Transverse colon (tissue), 4 donors: ENCODE measurements at regions not wholly inside any gene's neighbourhood (a gene's known extent, or its start where the extent isn't known, plus 50 kb on each side); places are given as distances from the start of the nearest gene placed in this dataset.

Experiments used
- DNase-seq: peaks from one replicate; pipeline ENCODE4 v3.0.0-alpha.2; 2019
- H3K27ac ChIP-seq, 4 donors: fragments of 200-600 bp; sonication (generic); 2 replicates each; pipeline ENCODE4 v1.5.1; 2016 to 2018; ENCODE audit warnings: inconsistent platforms in 4 of 4
- H3K27me3 ChIP-seq: fragments of 200-600 bp; sonication (generic); 2 replicates; pipeline ENCODE4 v1.5.1; 2017; ENCODE audit warnings: inconsistent platforms
- H3K36me3 ChIP-seq, 4 donors: fragments of 200-600 bp; sonication (generic); 2 replicates each; pipeline ENCODE4 v1.5.1; 2017 to 2019; ENCODE audit warnings: inconsistent platforms in 4 of 4
- H3K4me1 ChIP-seq, 4 donors: fragments of 200-600 bp; sonication (generic); 2 replicates each; pipeline ENCODE4 v1.5.1; 2017 to 2020; ENCODE audit warnings: inconsistent platforms in 4 of 4
- H3K4me3 ChIP-seq, 4 donors: fragments of 200-600 bp; sonication (generic); 1 replicate in 1 of 4; 2 replicates in 3 of 4; pipeline versions ENCODE4 v1.5.1 to v1.6.1; 2017 to 2019; ENCODE audit warnings: inconsistent platforms in 4 of 4
- H3K9me3 ChIP-seq, 2 donors: fragments of 200-600 bp; sonication (generic); 2 replicates each; pipeline ENCODE4 v1.5.1; 2017 to 2019; ENCODE audit warnings: inconsistent platforms in 2 of 2
- CTCF ChIP-seq, 5 experiments: fragments of 200-600 bp in 3 of 5; fragments of 450-650 bp in 2 of 5; sonication (generic) in 3 of 5; IDR thresholded peaks; 1 replicate in 2 of 5; 2 replicates in 3 of 5; pipeline ENCODE4 v1.5.1; 2016 to 2017; ENCODE audit warnings: antibody characterized with exemption in 5 of 5, inconsistent platforms in 3 of 5, mild to moderate bottlenecking in 2 of 5, moderate library complexity in 1 of 5
- EP300 ChIP-seq: sonication (generic); formaldehyde crosslinking; IDR thresholded peaks from one replicate; pipeline ENCODE4 v1.6.1; 2017; ENCODE audit warnings: antibody characterized with exemption, low read depth
- POLR2A ChIP-seq: fragments of 450-650 bp; IDR thresholded peaks from one replicate; pipeline ENCODE4 v1.6.1; 2016; ENCODE audit warnings: antibody characterized with exemption, mild to moderate bottlenecking, moderate library complexity
- POLR2AphosphoS5 ChIP-seq, 3 donors: sonication (generic); formaldehyde crosslinking; IDR thresholded peaks; one replicate each; pipeline ENCODE4 v1.6.1; 2016; ENCODE audit warnings: antibody characterized with exemption in 3 of 3
- WGBS, 2 donors: methylation state at CpG; one replicate each; pipeline ENCODE4 v1.1.5; 2018; ENCODE audit warnings: low coverage in 1 of 2; 5-methylcytosine and 5-hydroxymethylcytosine counted together
- in situ Hi-C, 4 donors: fragments of 200-750 bp; cut with MboI; loops; one replicate each; pipeline versions ENCODE4 v1.15.0 to v1.15.1; 2017; ENCODE audit warnings: low sequenced_read_pairs in 3 of 4, low pct_ligation_motif_present in 1 of 4, low pct_unique_long_range_greater_than_20kb in 1 of 4
- intact Hi-C: fragments of 100-400 bp; cut with DNase I; formaldehyde crosslinking; loops from one replicate; pipeline ENCODE4 v1.15.1; 2023; ENCODE audit warnings: low total_unique reads

- 71 to 76% methylated on average over 2 to 9 of the region's 9 CpGs for WGBS, 2 donors
- Histone ChIP-seq H3K4me3 (no peak overlapping the region), H3K9me3 (no peaks in the 10 kb centered on the region), H3K27ac (no peak overlapping the region), H3K4me1 (peaks cover 0 to 22% (median 12%) of the 10 kb centered on the region in 4 donors), H3K27me3 (no peaks in the 10 kb centered on the region), H3K36me3 (no peaks in the 10 kb centered on the region)
- intact Hi-C loops: no loop called here
- in situ Hi-C loops: no loop called here
- no peak for DNase-seq
- TF ChIP-seq POLR2A (no peak), EP300 (no peak), CTCF (IDR thresholded peaks at IDR 0.05) (no peak), POLR2AphosphoS5 (IDR thresholded peaks at IDR 0.05) (no peak)
These were observed 224.8 kb upstream of the HES1 start for GRCh38 chr3:193910886-193911738.

DNA sequence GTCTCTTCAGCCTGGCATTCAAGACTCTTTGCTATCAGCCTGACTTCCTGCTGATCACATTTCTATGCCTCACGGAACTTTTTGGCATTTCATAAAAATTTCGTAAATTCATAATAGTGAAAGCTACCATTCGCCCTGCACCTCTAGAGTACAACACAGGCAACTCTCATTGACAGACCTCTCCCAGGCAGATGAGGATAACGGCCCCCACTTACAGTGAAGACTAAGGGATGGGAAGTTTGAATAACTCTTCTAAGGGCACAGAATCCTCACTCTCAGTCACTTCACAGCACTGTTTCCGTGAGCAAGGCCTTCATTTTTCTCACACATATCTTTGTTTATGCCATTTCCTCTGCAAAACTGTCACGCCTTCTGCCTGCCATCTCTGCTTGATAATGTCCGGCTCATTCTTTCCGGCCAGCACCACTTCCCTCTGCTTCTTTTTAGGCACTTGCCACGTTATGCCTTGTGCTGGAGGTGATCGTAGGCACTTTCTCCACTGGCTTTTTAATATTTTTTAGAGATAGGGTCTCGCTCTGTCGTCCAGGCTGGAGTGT, 224.1 kb upstream of the HES1 start:
- no peak for DNase-seq
- Histone ChIP-seq H3K4me3 (no peak overlapping the region), H3K36me3 (no peaks in the 10 kb centered on the region), H3K9me3 (no peaks in the 10 kb centered on the region), H3K27me3 (no peaks in the 10 kb centered on the region), H3K4me1 (peaks cover 0 to 22% (median 12%) of the 10 kb centered on the region in 4 donors), H3K27ac (no peak overlapping the region)
- no peak for TF ChIP-seq POLR2A
- no peak for TF ChIP-seq EP300
- TF ChIP-seq CTCF (IDR thresholded peaks at IDR 0.05): no peak
- TF ChIP-seq POLR2AphosphoS5 (IDR thresholded peaks at IDR 0.05): no peak
- WGBS, 2 donors: 88 to 89% methylated on average over 9 to 12 of the region's 12 CpGs
- in situ Hi-C loops: no loop called here
- intact Hi-C loops: no loop called here

DNA sequence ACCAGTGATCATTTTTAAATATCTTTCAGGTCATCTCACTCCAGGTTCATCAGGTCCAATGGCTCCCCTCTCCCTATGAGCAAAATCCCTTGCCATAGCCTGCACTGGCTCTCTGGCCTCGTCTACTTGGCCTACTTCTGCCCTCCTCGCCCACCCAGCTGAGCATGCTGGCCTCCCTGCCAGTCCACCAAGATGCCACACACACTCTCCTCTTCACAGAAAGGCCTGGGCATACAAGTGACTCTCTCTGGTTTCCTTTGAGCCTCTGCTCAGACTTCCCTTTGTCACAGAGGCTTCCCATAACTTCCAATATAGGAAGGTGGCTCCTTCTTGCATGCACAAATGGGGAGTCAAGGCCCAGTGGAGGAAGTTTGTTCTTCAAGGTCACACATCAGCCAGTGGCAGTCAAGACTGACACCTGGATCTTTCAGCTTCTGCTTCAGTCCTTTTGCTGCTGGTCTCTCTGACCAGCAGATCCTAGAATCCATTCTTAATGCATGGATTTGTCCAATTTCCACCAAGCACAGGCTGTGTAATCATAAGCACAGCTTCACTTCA, 223.2 kb upstream of the HES1 start:
- intact Hi-C loops: no loop called here

More for the DNA sequence above, 223.2 kb upstream of the HES1 start:
- in situ Hi-C loops: no loop called here
- Histone ChIP-seq H3K4me1 (peaks cover 0 to 24% (median 12%) of the 10 kb centered on the region in 4 donors), H3K36me3 (no peaks in the 10 kb centered on the region), H3K27ac (no peak overlapping the region), H3K4me3 (no peak overlapping the region), H3K9me3 (no peaks in the 10 kb centered on the region), H3K27me3 (no peaks in the 10 kb centered on the region)
- 80 to 90% methylated on average over 1 to 2 of the region's 2 CpGs for WGBS, 2 donors
- DNase-seq: no peak
- TF ChIP-seq POLR2A: no peak
- no peak for TF ChIP-seq POLR2AphosphoS5 (IDR thresholded peaks at IDR 0.05)
- TF ChIP-seq EP300: no peak
- TF ChIP-seq CTCF (IDR thresholded peaks at IDR 0.05): no peak
